HG03521 (cell line): ENCODE measurements at regions not wholly inside any gene's neighbourhood (a gene's known extent, or its start where the extent isn't known, plus 50 kb on each side); places are given as distances from the start of the nearest gene placed in this dataset.
"Not testable (repeated sequence)": the region's sequence is repeated elsewhere in the genome, so short reads cannot be mapped to it uniquely, and the experiment has no call there.

Source experiments
- ATAC-seq: cut with Tn5 transposase; IDR thresholded peaks from one replicate; pipeline ENCODE4 v1.9.1; 2021; ENCODE audit warnings: mild to moderate bottlenecking, moderate library complexity; ENCODE audit not compliant: unreplicated experiment

- ATAC-seq: no peak
Observed at GRCh38 chr2:186949726-186950256, 100.8 kb upstream of the ZSWIM2 start.

- ATAC-seq: no peak
Observed at GRCh38 chr2:186947516-186947915, 98.5 kb upstream of the ZSWIM2 start.

- ATAC-seq: no peak
Observed at GRCh38 chr2:186946896-186947467, 98.0 kb upstream of the ZSWIM2 start.

GRCh38 chr2:186941853-186942252, 92.9 kb upstream of the ZSWIM2 start:
- no peak for ATAC-seq

- no peak for ATAC-seq
Observed at GRCh38 chr2:186940463-186940862, 91.5 kb upstream of the ZSWIM2 start.

- no peak for ATAC-seq
Observed at GRCh38 chr2:186934420-186934819, 85.5 kb upstream of the ZSWIM2 start.

GRCh38 chr2:186927867-186928191, 78.9 kb upstream of the ZSWIM2 start:
- no peak for ATAC-seq

- ATAC-seq: no peak
Observed at GRCh38 chr2:186927185-186927866, 78.4 kb upstream of the ZSWIM2 start.

GRCh38 chr2:186925514-186925913, 76.5 kb upstream of the ZSWIM2 start:
- ATAC-seq: no peak

- ATAC-seq: not testable (repeated sequence)
Observed at GRCh38 chr2:186922316-186922715, 73.3 kb upstream of the ZSWIM2 start.

GRCh38 chr2:186919296-186919695, 70.3 kb upstream of the ZSWIM2 start:
- no peak for ATAC-seq

GRCh38 chr2:186918495-186918894, 69.5 kb upstream of the ZSWIM2 start:
- no peak for ATAC-seq

GRCh38 chr2:186917866-186918265, 68.9 kb upstream of the ZSWIM2 start:
- ATAC-seq: no peak

- ATAC-seq: peak; percentile 98
Observed at GRCh38 chr2:186913870-186914269, 64.9 kb upstream of the ZSWIM2 start.

GRCh38 chr2:186912979-186913378, 64.0 kb upstream of the ZSWIM2 start:
- ATAC-seq: no peak

- ATAC-seq: no peak
Observed at GRCh38 chr2:186911551-186912085, 62.6 kb upstream of the ZSWIM2 start.

- no peak for ATAC-seq
Observed at GRCh38 chr2:186910996-186911395, 62.0 kb upstream of the ZSWIM2 start.

- ATAC-seq: no peak
Observed at GRCh38 chr2:186909095-186909494, 60.1 kb upstream of the ZSWIM2 start.

GRCh38 chr2:186907897-186908296, 58.9 kb upstream of the ZSWIM2 start:
- no peak for ATAC-seq

GRCh38 chr2:186903216-186903615, 54.2 kb upstream of the ZSWIM2 start:
- ATAC-seq: no peak
